ENCODE measurements at regions not wholly inside any gene's neighbourhood (a gene's known extent, or its start where the extent isn't known, plus 50 kb on each side); places are given as distances from the start of the nearest gene placed in this dataset.

DNA sequence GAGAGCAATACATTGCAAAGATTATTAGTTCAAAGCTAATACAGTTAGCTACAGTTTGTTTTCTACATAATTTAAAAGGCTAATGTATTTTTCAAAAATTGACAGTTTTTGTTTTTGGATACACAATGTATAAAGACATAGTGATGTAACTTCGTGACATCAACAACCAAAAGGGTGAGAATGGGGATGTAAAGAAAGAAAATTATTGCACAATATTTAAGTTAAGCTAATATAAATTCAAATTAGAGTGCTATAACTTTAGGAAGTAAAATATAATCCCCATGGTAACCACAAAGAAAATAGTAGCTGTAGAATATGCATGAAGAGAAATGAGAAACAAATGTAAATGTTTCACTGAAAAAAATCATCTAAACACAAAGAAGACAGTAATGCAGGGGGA lies 334.4 kb upstream of the DEPDC1 start:
- TF ChIP-seq EZH2 (IDR thresholded peaks at IDR 0.05; ENCODE audit: insufficient read depth, poor library complexity, severe bottlenecking): no peak
- no peak for TF ChIP-seq EZH2phosphoT487 (IDR thresholded peaks at IDR 0.05; ENCODE audit: insufficient read depth, low read depth)

Measured in GM23248 (cell line).